C4-2B (cell line): ENCODE measurements at regions not wholly inside any gene's neighbourhood (a gene's known extent, or its start where the extent isn't known, plus 50 kb on each side); places are given as distances from the start of the nearest gene placed in this dataset.

Experiments used
- ZFX ChIP-seq: fragments of 450-650 bp; IDR thresholded peaks from 2 replicates; pipeline ENCODE4 v1.6.1; 2017
- TF ChIP-seq, protein P1 (sequence below): fragments of 450-650 bp; conservative IDR thresholded peaks from 2 replicates; pipeline ENCODE4 v1.5.1; 2017; ENCODE audit warnings: mild to moderate bottlenecking

DNA sequence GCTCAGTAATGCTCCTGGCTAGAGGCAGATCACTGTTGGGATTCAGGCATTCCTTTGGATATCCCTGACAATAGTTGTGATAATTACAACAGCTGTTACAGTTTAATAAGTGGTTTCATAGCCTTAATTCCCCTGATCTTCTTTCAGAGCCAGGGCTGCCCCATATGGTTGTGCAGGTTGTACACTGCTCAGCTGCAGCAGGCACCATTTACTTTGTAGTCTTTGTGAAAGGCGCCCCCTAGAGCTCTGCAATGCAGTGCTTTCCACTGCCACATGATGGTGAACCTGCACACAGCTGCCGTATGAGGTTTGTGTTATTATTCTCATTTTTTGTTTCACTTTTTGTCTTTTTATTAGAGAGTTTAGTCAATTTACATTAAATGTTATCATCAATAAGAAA lies 239.1 kb downstream of the KCNS3 start:
- TF ChIP-seq, protein P1, sequence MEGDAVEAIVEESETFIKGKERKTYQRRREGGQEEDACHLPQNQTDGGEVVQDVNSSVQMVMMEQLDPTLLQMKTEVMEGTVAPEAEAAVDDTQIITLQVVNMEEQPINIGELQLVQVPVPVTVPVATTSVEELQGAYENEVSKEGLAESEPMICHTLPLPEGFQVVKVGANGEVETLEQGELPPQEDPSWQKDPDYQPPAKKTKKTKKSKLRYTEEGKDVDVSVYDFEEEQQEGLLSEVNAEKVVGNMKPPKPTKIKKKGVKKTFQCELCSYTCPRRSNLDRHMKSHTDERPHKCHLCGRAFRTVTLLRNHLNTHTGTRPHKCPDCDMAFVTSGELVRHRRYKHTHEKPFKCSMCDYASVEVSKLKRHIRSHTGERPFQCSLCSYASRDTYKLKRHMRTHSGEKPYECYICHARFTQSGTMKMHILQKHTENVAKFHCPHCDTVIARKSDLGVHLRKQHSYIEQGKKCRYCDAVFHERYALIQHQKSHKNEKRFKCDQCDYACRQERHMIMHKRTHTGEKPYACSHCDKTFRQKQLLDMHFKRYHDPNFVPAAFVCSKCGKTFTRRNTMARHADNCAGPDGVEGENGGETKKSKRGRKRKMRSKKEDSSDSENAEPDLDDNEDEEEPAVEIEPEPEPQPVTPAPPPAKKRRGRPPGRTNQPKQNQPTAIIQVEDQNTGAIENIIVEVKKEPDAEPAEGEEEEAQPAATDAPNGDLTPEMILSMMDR = peak; percentile 70
- TF ChIP-seq ZFX = no peak
